SK-N-SH (cell line): ENCODE measurements at regions not wholly inside any gene's neighbourhood (a gene's known extent, or its start where the extent isn't known, plus 50 kb on each side); places are given as distances from the start of the nearest gene placed in this dataset.
"Not testable (repeated sequence)": the region's sequence is repeated elsewhere in the genome, so short reads cannot be mapped to it uniquely, and the experiment has no call there.

ENCODE experiments used
- CHD2 ChIP-seq: fragments of 150-350 bp; IDR thresholded peaks from 2 replicates; pipeline ENCODE4 v1.6.1; 2018; ENCODE audit warnings: low read length; ENCODE audit not compliant: partially characterized antibody
- EP300 ChIP-seq, 2 experiments: IDR thresholded peaks; 2 replicates each; pipeline versions ENCODE4 v1.4.0 to v1.6.1; 2012; ENCODE audit warnings: borderline replicate concordance in 1 of 2, low read depth in 1 of 2, low read length in 1 of 2
- GABPA ChIP-seq: IDR thresholded peaks from 2 replicates; pipeline ENCODE4 v1.4.0; 2012; ENCODE audit warnings: low read depth, mild to moderate bottlenecking
- JUND ChIP-seq: IDR thresholded peaks from 2 replicates; pipeline ENCODE4 v1.4.0; 2012
- NRF1 ChIP-seq: IDR thresholded peaks from 2 replicates; pipeline ENCODE4 v1.6.1; 2012; ENCODE audit warnings: low read depth, mild to moderate bottlenecking, low read length
- POLR2AphosphoS5 ChIP-seq: IDR thresholded peaks from 2 replicates; pipeline ENCODE4 v1.6.1; 2012; ENCODE audit warnings: low read depth, low read length
- RAD21 ChIP-seq: IDR thresholded peaks from 2 replicates; pipeline ENCODE4 v1.6.1; 2012; ENCODE audit warnings: mild to moderate bottlenecking, low read length
- TAF1 ChIP-seq: IDR thresholded peaks from 2 replicates; pipeline ENCODE4 v1.6.1; 2012; ENCODE audit warnings: low read depth, mild to moderate bottlenecking, low read length, moderate library complexity, borderline replicate concordance
- YY1 ChIP-seq: IDR thresholded peaks from 2 replicates; pipeline ENCODE4 v1.4.0; 2012; ENCODE audit warnings: low read depth, mild to moderate bottlenecking
- TF ChIP-seq, protein P1 (sequence below): IDR thresholded peaks from 2 replicates; pipeline ENCODE4 v1.6.1; 2012; ENCODE audit warnings: mild to moderate bottlenecking, low read depth, low read length, moderate library complexity
- TF ChIP-seq, protein P2 (sequence below): fragments of 200-600 bp; sonication (generic); IDR thresholded peaks from 2 replicates; pipeline ENCODE4 v1.6.1; 2017; ENCODE audit warnings: antibody characterized with exemption, mild to moderate bottlenecking, moderate library complexity

DNA sequence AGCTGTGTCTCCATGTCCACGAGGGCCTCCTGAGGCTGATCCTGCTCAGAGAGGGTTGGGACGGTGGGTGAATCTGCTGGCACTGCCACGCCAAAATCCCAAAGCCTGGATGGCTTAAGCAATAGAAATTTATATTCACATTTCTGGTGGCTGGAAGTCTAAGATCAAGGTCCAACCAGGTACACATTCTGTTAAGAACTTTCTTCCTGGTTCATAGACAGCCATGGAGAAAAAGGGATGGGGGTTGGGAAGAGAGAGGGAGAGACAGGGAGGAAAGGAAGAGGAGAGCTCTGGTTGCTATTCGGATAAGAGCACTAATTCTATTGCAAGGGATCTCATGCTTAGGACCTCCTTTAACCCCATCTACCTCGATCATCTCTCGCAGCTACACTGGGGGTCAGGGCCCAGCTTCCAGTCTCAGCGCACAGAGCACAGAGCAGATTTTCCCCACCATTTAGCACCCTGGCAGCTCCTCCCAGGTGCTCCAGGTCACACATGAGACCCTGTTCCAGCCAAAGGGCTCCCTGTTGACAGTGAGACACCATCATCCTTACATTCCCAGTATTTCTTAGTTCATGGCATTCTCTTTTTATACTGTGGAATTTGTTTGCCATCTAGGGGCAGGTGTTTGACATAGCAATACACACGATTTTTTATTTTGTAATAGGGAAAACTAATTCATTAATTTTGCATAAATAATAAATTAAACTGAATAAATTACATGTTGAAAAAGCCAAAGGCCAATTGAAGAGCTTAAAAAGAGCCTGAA, 615.6 kb downstream of the RPIA start:
- not testable (repeated sequence) for TF ChIP-seq POLR2AphosphoS5; EP300 (IDR thresholded peaks at IDR 0.05; ENCODE audit: borderline replicate concordance in 1 of 2, low read depth in 1 of 2, low read length in 1 of 2); RAD21; GABPA; YY1; CHD2; TAF1; JUND; NRF1
- TF ChIP-seq, protein P1, sequence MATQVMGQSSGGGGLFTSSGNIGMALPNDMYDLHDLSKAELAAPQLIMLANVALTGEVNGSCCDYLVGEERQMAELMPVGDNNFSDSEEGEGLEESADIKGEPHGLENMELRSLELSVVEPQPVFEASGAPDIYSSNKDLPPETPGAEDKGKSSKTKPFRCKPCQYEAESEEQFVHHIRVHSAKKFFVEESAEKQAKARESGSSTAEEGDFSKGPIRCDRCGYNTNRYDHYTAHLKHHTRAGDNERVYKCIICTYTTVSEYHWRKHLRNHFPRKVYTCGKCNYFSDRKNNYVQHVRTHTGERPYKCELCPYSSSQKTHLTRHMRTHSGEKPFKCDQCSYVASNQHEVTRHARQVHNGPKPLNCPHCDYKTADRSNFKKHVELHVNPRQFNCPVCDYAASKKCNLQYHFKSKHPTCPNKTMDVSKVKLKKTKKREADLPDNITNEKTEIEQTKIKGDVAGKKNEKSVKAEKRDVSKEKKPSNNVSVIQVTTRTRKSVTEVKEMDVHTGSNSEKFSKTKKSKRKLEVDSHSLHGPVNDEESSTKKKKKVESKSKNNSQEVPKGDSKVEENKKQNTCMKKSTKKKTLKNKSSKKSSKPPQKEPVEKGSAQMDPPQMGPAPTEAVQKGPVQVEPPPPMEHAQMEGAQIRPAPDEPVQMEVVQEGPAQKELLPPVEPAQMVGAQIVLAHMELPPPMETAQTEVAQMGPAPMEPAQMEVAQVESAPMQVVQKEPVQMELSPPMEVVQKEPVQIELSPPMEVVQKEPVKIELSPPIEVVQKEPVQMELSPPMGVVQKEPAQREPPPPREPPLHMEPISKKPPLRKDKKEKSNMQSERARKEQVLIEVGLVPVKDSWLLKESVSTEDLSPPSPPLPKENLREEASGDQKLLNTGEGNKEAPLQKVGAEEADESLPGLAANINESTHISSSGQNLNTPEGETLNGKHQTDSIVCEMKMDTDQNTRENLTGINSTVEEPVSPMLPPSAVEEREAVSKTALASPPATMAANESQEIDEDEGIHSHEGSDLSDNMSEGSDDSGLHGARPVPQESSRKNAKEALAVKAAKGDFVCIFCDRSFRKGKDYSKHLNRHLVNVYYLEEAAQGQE: not testable (repeated sequence)
- TF ChIP-seq, protein P2, sequence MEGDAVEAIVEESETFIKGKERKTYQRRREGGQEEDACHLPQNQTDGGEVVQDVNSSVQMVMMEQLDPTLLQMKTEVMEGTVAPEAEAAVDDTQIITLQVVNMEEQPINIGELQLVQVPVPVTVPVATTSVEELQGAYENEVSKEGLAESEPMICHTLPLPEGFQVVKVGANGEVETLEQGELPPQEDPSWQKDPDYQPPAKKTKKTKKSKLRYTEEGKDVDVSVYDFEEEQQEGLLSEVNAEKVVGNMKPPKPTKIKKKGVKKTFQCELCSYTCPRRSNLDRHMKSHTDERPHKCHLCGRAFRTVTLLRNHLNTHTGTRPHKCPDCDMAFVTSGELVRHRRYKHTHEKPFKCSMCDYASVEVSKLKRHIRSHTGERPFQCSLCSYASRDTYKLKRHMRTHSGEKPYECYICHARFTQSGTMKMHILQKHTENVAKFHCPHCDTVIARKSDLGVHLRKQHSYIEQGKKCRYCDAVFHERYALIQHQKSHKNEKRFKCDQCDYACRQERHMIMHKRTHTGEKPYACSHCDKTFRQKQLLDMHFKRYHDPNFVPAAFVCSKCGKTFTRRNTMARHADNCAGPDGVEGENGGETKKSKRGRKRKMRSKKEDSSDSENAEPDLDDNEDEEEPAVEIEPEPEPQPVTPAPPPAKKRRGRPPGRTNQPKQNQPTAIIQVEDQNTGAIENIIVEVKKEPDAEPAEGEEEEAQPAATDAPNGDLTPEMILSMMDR: not testable (repeated sequence)
